ENCODE measurements at regions not wholly inside any gene's neighbourhood (a gene's known extent, or its start where the extent isn't known, plus 50 kb on each side); places are given as distances from the start of the nearest gene placed in this dataset.

- H3K4me3 ChIP-seq (ENCODE audit: low read depth, low read length): no peak overlapping the region
- DNase-seq (ENCODE audit: low read depth): no peak
- no peak for TF ChIP-seq CTCF (IDR thresholded peaks at IDR 0.05; ENCODE audit: insufficient read depth, low read length)
These were observed 98.2 kb downstream of the TAF11L14 start for GRCh38 chr5:17732351-17732923.

- DNase-seq (ENCODE audit: low read depth): no peak
- no peak for TF ChIP-seq CTCF (IDR thresholded peaks at IDR 0.05; ENCODE audit: insufficient read depth, low read length)
- no peak overlapping the region for H3K4me3 ChIP-seq (ENCODE audit: low read depth, low read length)
These were observed 99.8 kb downstream of the TAF11L14 start for GRCh38 chr5:17734011-17734410.

GRCh38 chr5:17735761-17736160, 101.5 kb downstream of the TAF11L14 start:
- no peak overlapping the region for H3K4me3 ChIP-seq (ENCODE audit: low read depth, low read length)
- no peak for TF ChIP-seq CTCF (IDR thresholded peaks at IDR 0.05; ENCODE audit: insufficient read depth, low read length)
- DNase-seq (ENCODE audit: low read depth): no peak

- no peak for DNase-seq (ENCODE audit: low read depth)
- TF ChIP-seq CTCF (IDR thresholded peaks at IDR 0.05; ENCODE audit: insufficient read depth, low read length): no peak
These were observed 102.8 kb downstream of the TAF11L14 start for GRCh38 chr5:17737092-17737491.

GRCh38 chr5:17738446-17738845, 104.2 kb downstream of the TAF11L14 start:
- H3K4me3 ChIP-seq (ENCODE audit: low read depth, low read length): no peak overlapping the region
- no peak for TF ChIP-seq CTCF (IDR thresholded peaks at IDR 0.05; ENCODE audit: insufficient read depth, low read length)
- no peak for DNase-seq (ENCODE audit: low read depth)

More at GRCh38 chr5:17737092-17737491, 102.8 kb downstream of the TAF11L14 start:
- no peak overlapping the region for H3K4me3 ChIP-seq (ENCODE audit: low read depth, low read length)

- H3K4me3 ChIP-seq (ENCODE audit: low read depth, low read length): no peak overlapping the region
- TF ChIP-seq CTCF (IDR thresholded peaks at IDR 0.05; ENCODE audit: insufficient read depth, low read length): no peak
- DNase-seq (ENCODE audit: low read depth): peak; percentile 0
These were observed 109.5 kb downstream of the TAF11L14 start for GRCh38 chr5:17743580-17744435.

All from fibroblast of the aortic adventitia (primary cell).